DND-41 (cell line): ENCODE measurements at regions not wholly inside any gene's neighbourhood (a gene's known extent, or its start where the extent isn't known, plus 50 kb on each side); places are given as distances from the start of the nearest gene placed in this dataset.

Source experiments
- CTCF ChIP-seq: IDR thresholded peaks from 2 replicates; pipeline ENCODE4 v1.5.1; 2012; ENCODE audit warnings: borderline replicate concordance, low read length, moderate library complexity, mild to moderate bottlenecking; ENCODE audit not compliant: poor library complexity, severe bottlenecking; ENCODE audit errors: extremely low read depth
- EZH2 ChIP-seq: IDR thresholded peaks from 3 replicates; pipeline ENCODE4 v1.6.1; 2012; ENCODE audit warnings: borderline replicate concordance, low read depth, mild to moderate bottlenecking, moderate library complexity, low read length, inconsistent platforms; ENCODE audit not compliant: severe bottlenecking

DNA sequence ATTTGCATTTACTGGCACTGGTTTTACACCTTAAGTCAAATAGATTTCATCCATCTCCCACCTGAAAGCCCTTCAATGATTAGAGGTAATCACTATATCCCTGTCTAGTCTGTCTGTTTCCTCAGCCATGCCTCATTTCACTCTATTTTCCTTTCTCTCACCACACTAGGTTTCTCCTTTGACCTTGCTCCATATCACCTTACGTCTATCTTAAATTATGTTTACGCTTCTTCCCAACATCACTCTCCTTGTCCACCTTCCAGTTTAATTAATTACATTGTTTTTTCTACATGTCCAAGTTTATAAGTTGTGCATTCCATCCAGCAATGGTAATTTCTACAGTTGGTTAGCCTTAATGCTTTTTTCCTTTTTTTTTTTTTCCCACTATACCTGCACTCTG is 396.7 kb upstream of the PDZRN3 start:
- TF ChIP-seq EZH2: no peak
- no peak for TF ChIP-seq CTCF
